ENCODE measurements at regions not wholly inside any gene's neighbourhood (a gene's known extent, or its start where the extent isn't known, plus 50 kb on each side); places are given as distances from the start of the nearest gene placed in this dataset.

GRCh38 chr18:78561757-78562510 is 417.7 kb upstream of the SALL3 start:
- H3K4me3 ChIP-seq (ENCODE audit: low read depth, low read length), result no peak overlapping the region
- TF ChIP-seq CTCF (IDR thresholded peaks at IDR 0.05; ENCODE audit: insufficient read depth, low read length), result no peak
- no peak for DNase-seq (ENCODE audit: low read depth)

- no peak for DNase-seq (ENCODE audit: low read depth)
- no peak for TF ChIP-seq CTCF (IDR thresholded peaks at IDR 0.05; ENCODE audit: insufficient read depth, low read length)
- H3K4me3 ChIP-seq (ENCODE audit: low read depth, low read length), result no peak overlapping the region
These were observed 417.1 kb upstream of the SALL3 start for GRCh38 chr18:78562531-78562961.

- H3K4me3 ChIP-seq (ENCODE audit: low read depth, low read length), result no peak overlapping the region
- no peak for TF ChIP-seq CTCF (IDR thresholded peaks at IDR 0.05; ENCODE audit: insufficient read depth, low read length)
- no peak for DNase-seq (ENCODE audit: low read depth)
These were observed 416.5 kb upstream of the SALL3 start for GRCh38 chr18:78563110-78563509.

- no peak for DNase-seq (ENCODE audit: low read depth)
- no peak overlapping the region for H3K4me3 ChIP-seq (ENCODE audit: low read depth, low read length)
- no peak for TF ChIP-seq CTCF (IDR thresholded peaks at IDR 0.05; ENCODE audit: insufficient read depth, low read length)
These were observed 415.6 kb upstream of the SALL3 start for GRCh38 chr18:78564030-78564429.

- H3K4me3 ChIP-seq (ENCODE audit: low read depth, low read length), result no peak overlapping the region
- TF ChIP-seq CTCF (IDR thresholded peaks at IDR 0.05; ENCODE audit: insufficient read depth, low read length), result no peak
- no peak for DNase-seq (ENCODE audit: low read depth)
These were observed 415.1 kb upstream of the SALL3 start for GRCh38 chr18:78564518-78564917.

GRCh38 chr18:78565240-78565639 is 414.4 kb upstream of the SALL3 start:
- TF ChIP-seq CTCF (IDR thresholded peaks at IDR 0.05; ENCODE audit: insufficient read depth, low read length), result no peak
- no peak for DNase-seq (ENCODE audit: low read depth)
- H3K4me3 ChIP-seq (ENCODE audit: low read depth, low read length), result no peak overlapping the region

GRCh38 chr18:78566065-78566464 is 413.6 kb upstream of the SALL3 start:
- TF ChIP-seq CTCF (IDR thresholded peaks at IDR 0.05; ENCODE audit: insufficient read depth, low read length), result no peak
- H3K4me3 ChIP-seq (ENCODE audit: low read depth, low read length), result no peak overlapping the region
- DNase-seq (ENCODE audit: low read depth), result no peak

Measured in fibroblast of the aortic adventitia (primary cell).